B cell (primary cell): ENCODE measurements at regions not wholly inside any gene's neighbourhood (a gene's known extent, or its start where the extent isn't known, plus 50 kb on each side); places are given as distances from the start of the nearest gene placed in this dataset.

ENCODE experiments used
- ATAC-seq: fragments of 200-7000 bp; cut with Tn5 transposase; one replicate; pipeline ENCODE4 v1.10.0; 2021; ENCODE audit warnings: low read depth, mild to moderate bottlenecking, moderate number of reproducible peaks, moderate library complexity
- CTCF ChIA-PET: fragments of 350-600 bp; sonication (Branson Sonifier 250); formaldehyde crosslinking; loops from one replicate; lab custom pipeline; 2021; ENCODE audit warnings: antibody characterized with exemption, inconsistent platforms; lab: Charles Lee
- POLR2A ChIA-PET: fragments of 350-600 bp; sonication (Branson Sonifier 250); formaldehyde crosslinking; loops from one replicate; lab custom pipeline; 2021; ENCODE audit warnings: antibody characterized with exemption; lab: Charles Lee
- DNase-seq: peaks from one replicate; pipeline ENCODE4 v3.0.0; 2013
- H2AFZ ChIP-seq: 2 replicates; pipeline ENCODE4 v1.6.1; 2012; ENCODE audit warnings: mild to moderate bottlenecking, low read depth, low read length; ENCODE audit not compliant: insufficient read depth, poor library complexity, severe bottlenecking
- H3K27ac ChIP-seq, 2 donors: 1 replicate in 1 of 2; 2 replicates in 1 of 2; pipeline ENCODE4 v1.5.1; 2012 to 2013; ENCODE audit warnings: low read length in 2 of 2, mild to moderate bottlenecking in 2 of 2, moderate library complexity in 1 of 2
- H3K27me3 ChIP-seq, 4 experiments: fragments of 200-600 bp in 1 of 4; sonication (generic) in 1 of 4; replicated peaks in 1 of 4; 1 replicate in 2 of 4; 2 replicates in 2 of 4; pipeline versions ENCODE4 v1.6.1 to v1.7.0; 2013 to 2016; ENCODE audit warnings: low read length in 3 of 4, mild to moderate bottlenecking in 2 of 4, mixed read lengths in 1 of 4, moderate library complexity in 1 of 4; ENCODE audit not compliant: insufficient read depth in 4 of 4, control insufficient read depth in 3 of 4; ENCODE audit errors: control extremely low read depth in 1 of 4
- H3K36me3 ChIP-seq, 2 experiments: replicated peaks in 1 of 2; 1 replicate in 1 of 2; 2 replicates in 1 of 2; pipeline versions ENCODE4 v1.6.1 to v1.7.1; 2013; ENCODE audit warnings: low read length in 1 of 2; ENCODE audit not compliant: insufficient read depth in 2 of 2, control insufficient read depth in 1 of 2; ENCODE audit errors: control extremely low read depth in 1 of 2, extremely low read depth in 1 of 2
- H3K4me1 ChIP-seq, 2 donors: fragments of 200-600 bp in 1 of 2; sonication (generic) in 1 of 2; 1 replicate in 1 of 2; 2 replicates in 1 of 2; pipeline versions ENCODE4 v1.5.1 to v1.6.1; 2013 to 2017; ENCODE audit warnings: low read length in 2 of 2; ENCODE audit not compliant: control insufficient read depth in 2 of 2, insufficient read depth in 2 of 2
- H3K4me2 ChIP-seq: replicated peaks from 2 replicates; pipeline ENCODE3; 2012; ENCODE audit warnings: mild to moderate bottlenecking, low read depth, low read length; ENCODE audit not compliant: poor library complexity, severe bottlenecking
- H3K4me3 ChIP-seq, 5 experiments: fragments of 200-600 bp in 1 of 5; sonication (generic) in 1 of 5; 1 replicate in 3 of 5; 2 replicates in 2 of 5; pipeline versions ENCODE4 v1.5.1 to v1.7.0; 2011 to 2016; ENCODE audit warnings: low read length in 4 of 5, mild to moderate bottlenecking in 4 of 5, low read depth in 2 of 5, control low read depth in 1 of 5, moderate library complexity in 1 of 5; ENCODE audit not compliant: insufficient read depth in 1 of 5; ENCODE audit errors: control extremely low read depth in 1 of 5, extremely low read depth in 1 of 5
- H3K79me2 ChIP-seq: fragments of 200-600 bp; sonication (generic); one replicate; pipeline ENCODE4 v1.6.0; 2016; ENCODE audit warnings: low read length; ENCODE audit not compliant: control insufficient read depth, insufficient read depth
- H3K9ac ChIP-seq: fragments of 200-600 bp; sonication (generic); 2 replicates; pipeline ENCODE4 v1.6.1; 2017; ENCODE audit warnings: mild to moderate bottlenecking, low read length, moderate library complexity
- H3K9me3 ChIP-seq, 3 donors: one replicate each; pipeline versions ENCODE4 v1.6.1 to v1.7.1; 2013; ENCODE audit warnings: low read length in 2 of 3; ENCODE audit not compliant: control insufficient read depth in 2 of 3, insufficient read depth in 1 of 3; ENCODE audit errors: control extremely low read depth in 1 of 3
- H4K20me1 ChIP-seq: 2 replicates; pipeline ENCODE4 v1.6.0; 2012; ENCODE audit warnings: mild to moderate bottlenecking, low read length; ENCODE audit not compliant: insufficient read depth, control insufficient read depth, poor library complexity, severe bottlenecking
- H3K27ac Mint-ChIP-seq: one replicate; pipeline ENCODE4 v1.8.0; 2021; ENCODE audit warnings: mixed read lengths
- H3K27me3 Mint-ChIP-seq: one replicate; pipeline ENCODE4 v1.8.0; 2021; ENCODE audit warnings: mixed read lengths
- H3K4me1 Mint-ChIP-seq: one replicate; pipeline ENCODE4 v1.8.0; 2021; ENCODE audit warnings: mixed read lengths
- H3K4me3 Mint-ChIP-seq: one replicate; pipeline ENCODE4 v1.8.0; 2021; ENCODE audit warnings: mixed read lengths
- H3K9me3 Mint-ChIP-seq: one replicate; pipeline ENCODE4 v1.8.0; 2022; ENCODE audit warnings: mixed read lengths; ENCODE audit not compliant: insufficient read depth
- EZH2 ChIP-seq: IDR thresholded peaks from 2 replicates; pipeline ENCODE4 v1.6.1; 2012; ENCODE audit warnings: borderline replicate concordance, low read depth, mild to moderate bottlenecking, moderate library complexity, low read length; ENCODE audit not compliant: insufficient read depth, poor library complexity, severe bottlenecking
- WGBS: methylation state at CpG from one replicate; pipeline ENCODE4 v1.1.5; 2013; ENCODE audit warnings: missing lambda C conversion rate; ENCODE audit not compliant: insufficient coverage; 5-methylcytosine and 5-hydroxymethylcytosine counted together
- intact Hi-C: fragments of 100-400 bp; cut with micrococcal nuclease; formaldehyde crosslinking; loops from one replicate; pipeline ENCODE4 v1.10.0; 2022
- TF ChIP-seq, protein P1 (sequence below): fragments of 200-600 bp; IDR thresholded peaks from one replicate; pipeline ENCODE4 v1.8.0; 2022; ENCODE audit warnings: antibody characterized with exemption, mild to moderate bottlenecking

DNA sequence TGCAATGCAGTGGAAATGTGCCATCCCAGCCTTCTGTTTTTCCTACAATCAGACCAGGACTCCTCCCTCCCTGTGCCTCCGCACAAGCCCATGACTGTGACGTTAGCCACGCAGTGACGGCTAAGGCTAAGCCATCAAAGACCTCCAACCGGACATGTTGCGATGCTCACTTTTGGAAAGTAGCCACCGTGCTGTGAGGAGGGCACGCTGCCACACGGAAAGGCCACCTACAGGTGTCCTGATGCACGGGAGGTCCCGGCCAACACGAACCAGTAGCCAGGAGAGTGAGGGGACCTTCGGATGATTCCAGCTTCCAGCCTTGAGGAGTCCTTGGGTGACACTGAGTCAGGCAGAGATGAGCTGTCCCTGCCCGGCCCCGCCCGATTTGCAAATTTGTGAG, 53.9 kb downstream of the FOXL1 start:
- CTCF ChIA-PET = no interaction called here
- peaks cover 20% of the 10 kb centered on the region for H3K27me3 Mint-ChIP-seq
- 95% methylated on average over 16 of the region's 16 CpGs for WGBS

DNA sequence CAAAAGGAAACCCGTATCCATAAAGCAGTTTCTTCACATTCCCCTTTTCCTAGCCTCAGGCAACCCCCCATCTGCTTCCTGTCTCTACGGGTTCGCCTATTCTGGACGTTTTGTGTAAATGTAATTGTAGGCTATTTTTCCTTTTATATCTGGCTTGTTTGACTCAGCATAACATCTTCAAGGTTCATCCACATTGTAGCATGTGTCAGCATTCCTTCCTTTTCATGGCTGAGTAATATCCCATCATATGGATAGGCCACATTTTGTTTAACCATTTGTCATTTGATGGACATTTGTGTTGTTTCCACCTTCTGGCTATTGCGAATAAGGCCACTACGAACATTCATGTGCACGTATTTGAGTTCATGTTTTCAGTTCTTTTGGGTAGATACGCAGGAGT, 54.6 kb downstream of the FOXL1 start:
- ChIA-PET POLR2A (no interaction called here), CTCF (no interaction called here)
- no peak overlapping the region for H3K27ac ChIP-seq
- H3K9ac ChIP-seq = no peak overlapping the region
- DNase-seq (no peak), ATAC-seq (no peak)
- no peak overlapping the region for H2AFZ ChIP-seq
- TF ChIP-seq, protein P1, sequence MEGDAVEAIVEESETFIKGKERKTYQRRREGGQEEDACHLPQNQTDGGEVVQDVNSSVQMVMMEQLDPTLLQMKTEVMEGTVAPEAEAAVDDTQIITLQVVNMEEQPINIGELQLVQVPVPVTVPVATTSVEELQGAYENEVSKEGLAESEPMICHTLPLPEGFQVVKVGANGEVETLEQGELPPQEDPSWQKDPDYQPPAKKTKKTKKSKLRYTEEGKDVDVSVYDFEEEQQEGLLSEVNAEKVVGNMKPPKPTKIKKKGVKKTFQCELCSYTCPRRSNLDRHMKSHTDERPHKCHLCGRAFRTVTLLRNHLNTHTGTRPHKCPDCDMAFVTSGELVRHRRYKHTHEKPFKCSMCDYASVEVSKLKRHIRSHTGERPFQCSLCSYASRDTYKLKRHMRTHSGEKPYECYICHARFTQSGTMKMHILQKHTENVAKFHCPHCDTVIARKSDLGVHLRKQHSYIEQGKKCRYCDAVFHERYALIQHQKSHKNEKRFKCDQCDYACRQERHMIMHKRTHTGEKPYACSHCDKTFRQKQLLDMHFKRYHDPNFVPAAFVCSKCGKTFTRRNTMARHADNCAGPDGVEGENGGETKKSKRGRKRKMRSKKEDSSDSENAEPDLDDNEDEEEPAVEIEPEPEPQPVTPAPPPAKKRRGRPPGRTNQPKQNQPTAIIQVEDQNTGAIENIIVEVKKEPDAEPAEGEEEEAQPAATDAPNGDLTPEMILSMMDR = no peak
- no peak for TF ChIP-seq EZH2
- H3K27me3 ChIP-seq = no peaks in the 10 kb centered on the region
- intact Hi-C loops = no loop called here
- no peak overlapping the region for H3K4me2 ChIP-seq
- no peaks in the 10 kb centered on the region for H3K4me1 ChIP-seq
- peaks cover 20% of the 10 kb centered on the region for H3K27me3 Mint-ChIP-seq
- H3K4me3 Mint-ChIP-seq = no peak overlapping the region
- H3K4me3 ChIP-seq = no peak overlapping the region
- H3K4me1 Mint-ChIP-seq = peaks cover 4% of the 10 kb centered on the region
- H4K20me1 ChIP-seq = no peaks in the 10 kb centered on the region
- no peaks in the 10 kb centered on the region for H3K36me3 ChIP-seq
- H3K79me2 ChIP-seq = no peaks in the 10 kb centered on the region
- H3K9me3 Mint-ChIP-seq = no peaks in the 10 kb centered on the region
- no peak overlapping the region for H3K27ac Mint-ChIP-seq
- WGBS = 88% methylated on average over 3 of the region's 8 CpGs
- no peaks in the 10 kb centered on the region for H3K9me3 ChIP-seq

More for the DNA sequence above, 53.9 kb downstream of the FOXL1 start:
- peaks cover 4% of the 10 kb centered on the region for H3K4me1 Mint-ChIP-seq
- Histone ChIP-seq H3K4me1 (no peaks in the 10 kb centered on the region), H3K27ac (no peak overlapping the region), H3K9me3 (no peaks in the 10 kb centered on the region), H4K20me1 (no peaks in the 10 kb centered on the region), H3K4me2 (no peak overlapping the region), H3K27me3 (no peaks in the 10 kb centered on the region), H3K79me2 (no peaks in the 10 kb centered on the region), H3K36me3 (no peaks in the 10 kb centered on the region), H3K4me3 (no peak overlapping the region), H2AFZ (no peak overlapping the region), H3K9ac (no peak overlapping the region)
- no peak for DNase-seq
- TF ChIP-seq, protein P1 = no peak
- TF ChIP-seq EZH2 = no peak
- H3K27ac Mint-ChIP-seq = no peak overlapping the region
- POLR2A ChIA-PET = no interaction called here
- ATAC-seq = no peak
- H3K9me3 Mint-ChIP-seq = no peaks in the 10 kb centered on the region
- no peak overlapping the region for H3K4me3 Mint-ChIP-seq
- intact Hi-C loops = no loop called here
